Middle frontal gyrus (tissue), 1 donor: ENCODE measurements at regions not wholly inside any gene's neighbourhood (a gene's known extent, or its start where the extent isn't known, plus 50 kb on each side); places are given as distances from the start of the nearest gene placed in this dataset.
A peak's percentile ranks its signal among the peaks of the same experiment; 100 is the strongest.

Experiments
- DNase-seq: peaks from one replicate; pipeline ENCODE4 v3.0.0-alpha.2; 2015; ENCODE audit warnings: low spot score; ENCODE audit errors: extremely low spot score

- DNase-seq = no peak
Measured at GRCh38 chr4:14225688-14226207, 598.2 kb upstream of the BOD1L1 start.

- DNase-seq = peak; percentile 23
Measured at GRCh38 chr4:14233126-14233525, 605.6 kb upstream of the BOD1L1 start.

GRCh38 chr4:14234307-14234706 is 606.8 kb upstream of the BOD1L1 start:
- DNase-seq = no peak

- DNase-seq = no peak
Measured at GRCh38 chr4:14236359-14236758, 608.8 kb upstream of the BOD1L1 start.

- DNase-seq = no peak
Measured at GRCh38 chr4:14237911-14238310, 610.4 kb upstream of the BOD1L1 start.

- no peak for DNase-seq
Measured at GRCh38 chr4:14241574-14241973, 614.0 kb upstream of the BOD1L1 start.

- peak; percentile 44 for DNase-seq
Measured at GRCh38 chr4:14247767-14248166, 620.2 kb upstream of the BOD1L1 start.

- DNase-seq = no peak
Measured at GRCh38 chr4:14249226-14249625, 621.7 kb upstream of the BOD1L1 start.

- no peak for DNase-seq
Measured at GRCh38 chr4:14254252-14254651, 626.7 kb upstream of the BOD1L1 start.

- no peak for DNase-seq
Measured at GRCh38 chr4:14254926-14255325, 627.4 kb upstream of the BOD1L1 start.

GRCh38 chr4:14257903-14258302 is 630.4 kb upstream of the BOD1L1 start:
- no peak for DNase-seq

GRCh38 chr4:14259936-14260335 is 632.4 kb upstream of the BOD1L1 start:
- DNase-seq = no peak

GRCh38 chr4:14260591-14260990 is 633.1 kb upstream of the BOD1L1 start:
- DNase-seq = no peak

- DNase-seq = no peak
Measured at GRCh38 chr4:14262221-14262620, 634.7 kb upstream of the BOD1L1 start.

- DNase-seq = no peak
Measured at GRCh38 chr4:14264437-14264836, 636.9 kb upstream of the BOD1L1 start.

- DNase-seq = no peak
Measured at GRCh38 chr4:14265651-14266050, 638.1 kb upstream of the BOD1L1 start.

GRCh38 chr4:14267373-14268060 is 640.0 kb upstream of the BOD1L1 start:
- no peak for DNase-seq

GRCh38 chr4:14269824-14270223 is 642.3 kb upstream of the BOD1L1 start:
- DNase-seq = no peak

- DNase-seq = no peak
Measured at GRCh38 chr4:14272206-14272605, 644.7 kb upstream of the BOD1L1 start.

GRCh38 chr4:14277505-14277904 is 650.0 kb upstream of the BOD1L1 start:
- DNase-seq = no peak

GRCh38 chr4:14280567-14280966 is 653.0 kb upstream of the BOD1L1 start:
- no peak for DNase-seq

GRCh38 chr4:14284578-14284977 is 657.1 kb upstream of the BOD1L1 start:
- no peak for DNase-seq

- no peak for DNase-seq
Measured at GRCh38 chr4:14289708-14290107, 662.2 kb upstream of the BOD1L1 start.
